Activated CD4-positive, alpha-beta memory T cell treated with anti-CD3 and anti-CD28 coated beads, Interleukin-2, amount 10 ng/mL, durations not matched to agents 7 days and 5 days (primary cell): ENCODE measurements at regions not wholly inside any gene's neighbourhood (a gene's known extent, or its start where the extent isn't known, plus 50 kb on each side); places are given as distances from the start of the nearest gene placed in this dataset.
"Not testable (repeated sequence)": the region's sequence is repeated elsewhere in the genome, so short reads cannot be mapped to it uniquely, and the experiment has no call there.

ENCODE experiments used
- CTCF ChIA-PET: fragments of 350-600 bp; sonication (Branson Sonifier 250); formaldehyde crosslinking; loops from one replicate; lab custom pipeline; 2021; ENCODE audit warnings: antibody characterized with exemption, inconsistent platforms; lab: Charles Lee
- POLR2A ChIA-PET: fragments of 350-600 bp; sonication (Branson Sonifier 250); formaldehyde crosslinking; loops from one replicate; lab custom pipeline; 2021; ENCODE audit warnings: antibody characterized with exemption; lab: Charles Lee
- DNase-seq: peaks from one replicate; pipeline ENCODE4 v3.0.0-alpha.2; 2020
- H3K27ac Mint-ChIP-seq: one replicate; pipeline ENCODE4 v1.8.0; 2021; ENCODE audit warnings: mild to moderate bottlenecking, mixed read lengths
- H3K27me3 Mint-ChIP-seq: one replicate; pipeline ENCODE4 v1.8.0; 2021; ENCODE audit warnings: mixed read lengths
- H3K36me3 Mint-ChIP-seq: one replicate; pipeline ENCODE4 v1.8.0; 2021; ENCODE audit warnings: low read depth, mixed read lengths
- H3K4me1 Mint-ChIP-seq: one replicate; pipeline ENCODE4 v1.8.0; 2021; ENCODE audit warnings: mixed read lengths
- H3K4me3 Mint-ChIP-seq: one replicate; pipeline ENCODE4 v1.8.0; 2021; ENCODE audit warnings: mild to moderate bottlenecking, mixed read lengths
- H3K9me3 Mint-ChIP-seq: one replicate; pipeline ENCODE4 v1.8.0; 2021; ENCODE audit warnings: mixed read lengths

- Mint-ChIP-seq H3K4me3 (no peak overlapping the region), H3K9me3 (peaks cover 12% of the 10 kb centered on the region), H3K27ac (no peak overlapping the region), H3K27me3 (no peaks in the 10 kb centered on the region), H3K4me1 (no peaks in the 10 kb centered on the region), H3K36me3 (no peaks in the 10 kb centered on the region)
- ChIA-PET POLR2A (no interaction called here), CTCF (no interaction called here)
- no peak for DNase-seq
Measured at GRCh38 chr4:45477311-45477733, 646.5 kb downstream of the GABRG1 start.

GRCh38 chr4:45475548-45475947, 648.3 kb downstream of the GABRG1 start:
- H3K27me3 Mint-ChIP-seq = no peaks in the 10 kb centered on the region
- H3K4me1 Mint-ChIP-seq = no peaks in the 10 kb centered on the region
- no peak for DNase-seq
- H3K36me3 Mint-ChIP-seq = no peaks in the 10 kb centered on the region
- no peak overlapping the region for H3K4me3 Mint-ChIP-seq
- ChIA-PET POLR2A (no interaction called here), CTCF (no interaction called here)
- H3K27ac Mint-ChIP-seq = no peak overlapping the region
- peaks cover 10% of the 10 kb centered on the region for H3K9me3 Mint-ChIP-seq

- no peak for DNase-seq
- Mint-ChIP-seq H3K27me3 (no peaks in the 10 kb centered on the region), H3K9me3 (peaks cover 13% of the 10 kb centered on the region), H3K36me3 (no peaks in the 10 kb centered on the region), H3K27ac (no peak overlapping the region), H3K4me3 (no peak overlapping the region), H3K4me1 (no peaks in the 10 kb centered on the region)
- ChIA-PET POLR2A (no interaction called here), CTCF (no interaction called here)
Measured at GRCh38 chr4:45472490-45472889, 651.4 kb downstream of the GABRG1 start.

GRCh38 chr4:45471335-45471734, 652.5 kb downstream of the GABRG1 start:
- peaks cover 10% of the 10 kb centered on the region for H3K9me3 Mint-ChIP-seq
- H3K36me3 Mint-ChIP-seq = no peaks in the 10 kb centered on the region

GRCh38 chr4:45467157-45467556, 656.7 kb downstream of the GABRG1 start:
- H3K4me1 Mint-ChIP-seq = no peaks in the 10 kb centered on the region
- no peak overlapping the region for H3K4me3 Mint-ChIP-seq
- no peaks in the 10 kb centered on the region for H3K36me3 Mint-ChIP-seq
- peaks cover 3% of the 10 kb centered on the region for H3K9me3 Mint-ChIP-seq
- no peaks in the 10 kb centered on the region for H3K27me3 Mint-ChIP-seq
- no peak overlapping the region for H3K27ac Mint-ChIP-seq
- DNase-seq = no peak
- CTCF ChIA-PET = no interaction called here
- POLR2A ChIA-PET = no interaction called here

More at GRCh38 chr4:45471335-45471734, 652.5 kb downstream of the GABRG1 start:
- CTCF ChIA-PET = no interaction called here
- Mint-ChIP-seq H3K4me3 (no peak overlapping the region), H3K27me3 (no peaks in the 10 kb centered on the region), H3K4me1 (no peaks in the 10 kb centered on the region), H3K27ac (no peak overlapping the region)
- POLR2A ChIA-PET = no interaction called here
- DNase-seq = no peak

- H3K4me1 Mint-ChIP-seq, H3K36me3 Mint-ChIP-seq, H3K27ac Mint-ChIP-seq, H3K9me3 Mint-ChIP-seq, H3K4me3 Mint-ChIP-seq, DNase-seq, CTCF ChIA-PET, H3K27me3 Mint-ChIP-seq, POLR2A ChIA-PET: not testable (repeated sequence)
Measured at GRCh38 chr4:45460157-45460556, 663.7 kb downstream of the GABRG1 start.

GRCh38 chr4:45455217-45455616, 668.6 kb downstream of the GABRG1 start:
- POLR2A ChIA-PET = no interaction called here
- no peak overlapping the region for H3K27ac Mint-ChIP-seq
- H3K27me3 Mint-ChIP-seq = no peaks in the 10 kb centered on the region
- no peak for DNase-seq
- H3K4me1 Mint-ChIP-seq = no peaks in the 10 kb centered on the region
- CTCF ChIA-PET = no interaction called here
- no peaks in the 10 kb centered on the region for H3K9me3 Mint-ChIP-seq
- H3K36me3 Mint-ChIP-seq = no peaks in the 10 kb centered on the region
- H3K4me3 Mint-ChIP-seq = no peak overlapping the region

GRCh38 chr4:45453258-45453853, 670.5 kb downstream of the GABRG1 start:
- Mint-ChIP-seq H3K36me3 (no peaks in the 10 kb centered on the region), H3K27ac (no peak overlapping the region), H3K4me1 (no peaks in the 10 kb centered on the region), H3K9me3 (peaks cover 2% of the 10 kb centered on the region), H3K4me3 (no peak overlapping the region), H3K27me3 (no peaks in the 10 kb centered on the region)
- ChIA-PET CTCF (no interaction called here), POLR2A (no interaction called here)
- DNase-seq = no peak

GRCh38 chr4:45442466-45442865, 681.4 kb downstream of the GABRG1 start:
- CTCF ChIA-PET = interaction anchor here (1.0 kb wide), 1 partner anchor 11 kb away, joined by 3 read pairs; no protein-coding TSS in a partner anchor
- Mint-ChIP-seq H3K27me3 (no peaks in the 10 kb centered on the region), H3K9me3 (peaks cover 9% of the 10 kb centered on the region), H3K4me1 (no peaks in the 10 kb centered on the region), H3K4me3 (no peak overlapping the region), H3K36me3 (no peaks in the 10 kb centered on the region), H3K27ac (no peak overlapping the region)
- DNase-seq = no peak
- POLR2A ChIA-PET = no interaction called here

- CTCF ChIA-PET = no interaction called here
- no peaks in the 10 kb centered on the region for H3K4me1 Mint-ChIP-seq
- no peaks in the 10 kb centered on the region for H3K36me3 Mint-ChIP-seq
- POLR2A ChIA-PET = no interaction called here
- peaks cover 2% of the 10 kb centered on the region for H3K9me3 Mint-ChIP-seq
- DNase-seq = no peak
- H3K27ac Mint-ChIP-seq = no peak overlapping the region
- H3K4me3 Mint-ChIP-seq = no peak overlapping the region
- no peaks in the 10 kb centered on the region for H3K27me3 Mint-ChIP-seq
Measured at GRCh38 chr4:45438047-45438446, 685.8 kb downstream of the GABRG1 start.

- H3K27me3 Mint-ChIP-seq = no peaks in the 10 kb centered on the region
- CTCF ChIA-PET = no interaction called here
- H3K36me3 Mint-ChIP-seq = no peaks in the 10 kb centered on the region
- H3K4me3 Mint-ChIP-seq = no peak overlapping the region
- no peaks in the 10 kb centered on the region for H3K4me1 Mint-ChIP-seq
- POLR2A ChIA-PET = no interaction called here
- no peak for DNase-seq
- no peak overlapping the region for H3K27ac Mint-ChIP-seq
- H3K9me3 Mint-ChIP-seq = peaks cover 2% of the 10 kb centered on the region
Measured at GRCh38 chr4:45437381-45437780, 686.5 kb downstream of the GABRG1 start.

- Mint-ChIP-seq H3K4me1 (no peaks in the 10 kb centered on the region), H3K4me3 (no peak overlapping the region), H3K9me3 (peaks cover 30% of the 10 kb centered on the region), H3K27ac (no peak overlapping the region), H3K27me3 (no peaks in the 10 kb centered on the region), H3K36me3 (no peaks in the 10 kb centered on the region)
- no peak for DNase-seq
- ChIA-PET POLR2A (no interaction called here), CTCF (no interaction called here)
Measured at GRCh38 chr4:45425135-45425534, 698.7 kb downstream of the GABRG1 start.

GRCh38 chr4:45423896-45424295, 697.5 kb upstream of the GNPDA2 start:
- H3K27ac Mint-ChIP-seq = no peak overlapping the region
- peaks cover 30% of the 10 kb centered on the region for H3K9me3 Mint-ChIP-seq
- ChIA-PET POLR2A (no interaction called here), CTCF (no interaction called here)
- no peaks in the 10 kb centered on the region for H3K27me3 Mint-ChIP-seq
- no peak overlapping the region for H3K4me3 Mint-ChIP-seq
- no peaks in the 10 kb centered on the region for H3K36me3 Mint-ChIP-seq
- DNase-seq = no peak
- no peaks in the 10 kb centered on the region for H3K4me1 Mint-ChIP-seq

- H3K4me1 Mint-ChIP-seq, H3K4me3 Mint-ChIP-seq, H3K36me3 Mint-ChIP-seq, DNase-seq, H3K27ac Mint-ChIP-seq, POLR2A ChIA-PET, H3K27me3 Mint-ChIP-seq, CTCF ChIA-PET: not testable (repeated sequence)
- peaks cover 23% of the 10 kb centered on the region for H3K9me3 Mint-ChIP-seq
Measured at GRCh38 chr4:45420091-45420674, 693.8 kb upstream of the GNPDA2 start.
